Stimulated activated effector memory CD8-positive, alpha-beta T cell treated with anti-CD3 and anti-CD28 coated beads, Interleukin-12 subunit alpha, Interleukin-12 subunit beta, amount 100 ng/mL, for 72 hours (primary cell): ENCODE measurements at regions not wholly inside any gene's neighbourhood (a gene's known extent, or its start where the extent isn't known, plus 50 kb on each side); places are given as distances from the start of the nearest gene placed in this dataset.

Source experiments
- ATAC-seq: fragments of 150-1000 bp; cut with Tn5 transposase; 2 replicates; pipeline ENCODE4 v1.10.0; 2021
- DNase-seq, 2 donors: peaks; one replicate each; pipeline ENCODE4 v3.0.0; 2021 to 2022; ENCODE audit warnings: low spot score in 2 of 2
- H3K27ac Mint-ChIP-seq: one replicate; pipeline ENCODE4 v1.8.0; 2022; ENCODE audit warnings: mild to moderate bottlenecking, mixed read lengths
- H3K36me3 Mint-ChIP-seq: one replicate; pipeline ENCODE4 v1.8.0; 2022; ENCODE audit warnings: mild to moderate bottlenecking, mixed read lengths
- H3K4me1 Mint-ChIP-seq: one replicate; pipeline ENCODE4 v1.8.0; 2022; ENCODE audit warnings: mixed read lengths
- H3K4me3 Mint-ChIP-seq: one replicate; pipeline ENCODE4 v1.8.0; 2022; ENCODE audit warnings: mild to moderate bottlenecking, mixed read lengths
- H3K9me3 Mint-ChIP-seq: one replicate; pipeline ENCODE4 v1.8.0; 2022; ENCODE audit warnings: mixed read lengths

- Mint-ChIP-seq H3K4me3 (no peak overlapping the region), H3K9me3 (no peaks in the 10 kb centered on the region), H3K4me1 (peaks cover 9% of the 10 kb centered on the region), H3K36me3 (no peaks in the 10 kb centered on the region), H3K27ac (no peak overlapping the region)
- no peak for DNase-seq
- no peak for ATAC-seq
Measured at GRCh38 chr3:177673112-177673914, 476.0 kb upstream of the TBL1XR1 start.

- no peak for ATAC-seq
- H3K4me3 Mint-ChIP-seq = no peak overlapping the region
- H3K9me3 Mint-ChIP-seq = no peaks in the 10 kb centered on the region
- H3K36me3 Mint-ChIP-seq = no peaks in the 10 kb centered on the region
- H3K4me1 Mint-ChIP-seq = peaks cover 16% of the 10 kb centered on the region
- H3K27ac Mint-ChIP-seq = no peak overlapping the region
- DNase-seq = no peak
Measured at GRCh38 chr3:177674186-177674585, 476.9 kb upstream of the TBL1XR1 start.

GRCh38 chr3:177676148-177676547, 478.9 kb upstream of the TBL1XR1 start:
- no peaks in the 10 kb centered on the region for H3K9me3 Mint-ChIP-seq
- no peak for ATAC-seq
- no peak overlapping the region for H3K4me3 Mint-ChIP-seq
- DNase-seq = no peak
- no peaks in the 10 kb centered on the region for H3K36me3 Mint-ChIP-seq
- peaks cover 32% of the 10 kb centered on the region for H3K4me1 Mint-ChIP-seq
- H3K27ac Mint-ChIP-seq = no peak overlapping the region

- no peaks in the 10 kb centered on the region for H3K36me3 Mint-ChIP-seq
- H3K9me3 Mint-ChIP-seq = no peaks in the 10 kb centered on the region
- ATAC-seq = no peak
- DNase-seq = no peak
- peaks cover 41% of the 10 kb centered on the region for H3K4me1 Mint-ChIP-seq
- no peak overlapping the region for H3K27ac Mint-ChIP-seq
- no peak overlapping the region for H3K4me3 Mint-ChIP-seq
Measured at GRCh38 chr3:177676947-177677587, 479.8 kb upstream of the TBL1XR1 start.

GRCh38 chr3:177679568-177680471, 482.5 kb upstream of the TBL1XR1 start:
- H3K27ac Mint-ChIP-seq = peak overlapping the region; percentile 86
- no peaks in the 10 kb centered on the region for H3K36me3 Mint-ChIP-seq
- DNase-seq (peak; percentile 16 to 73), ATAC-seq (peak; percentile 96)
- H3K4me3 Mint-ChIP-seq = peak overlapping the region; percentile 24
- peaks cover 61% of the 10 kb centered on the region for H3K4me1 Mint-ChIP-seq
- H3K9me3 Mint-ChIP-seq = no peaks in the 10 kb centered on the region

GRCh38 chr3:177680472-177680821, 483.2 kb upstream of the TBL1XR1 start:
- ATAC-seq = no peak
- H3K27ac Mint-ChIP-seq = peak overlapping the region; percentile 86
- H3K4me3 Mint-ChIP-seq = no peak overlapping the region
- no peak for DNase-seq
- peaks cover 61% of the 10 kb centered on the region for H3K4me1 Mint-ChIP-seq
- H3K36me3 Mint-ChIP-seq = no peaks in the 10 kb centered on the region
- H3K9me3 Mint-ChIP-seq = no peaks in the 10 kb centered on the region

- no peak overlapping the region for H3K27ac Mint-ChIP-seq
- DNase-seq = no peak
- ATAC-seq = no peak
- H3K4me1 Mint-ChIP-seq = peaks cover 61% of the 10 kb centered on the region
- H3K4me3 Mint-ChIP-seq = no peak overlapping the region
- no peaks in the 10 kb centered on the region for H3K36me3 Mint-ChIP-seq
- H3K9me3 Mint-ChIP-seq = no peaks in the 10 kb centered on the region
Measured at GRCh38 chr3:177681156-177681555, 483.9 kb upstream of the TBL1XR1 start.

GRCh38 chr3:177681852-177682251, 484.6 kb upstream of the TBL1XR1 start:
- H3K4me3 Mint-ChIP-seq = peak overlapping the region; percentile 1
- peaks cover 54% of the 10 kb centered on the region for H3K4me1 Mint-ChIP-seq
- ATAC-seq (no peak), DNase-seq (no peak)
- no peak overlapping the region for H3K27ac Mint-ChIP-seq
- H3K9me3 Mint-ChIP-seq = no peaks in the 10 kb centered on the region
- H3K36me3 Mint-ChIP-seq = no peaks in the 10 kb centered on the region

- Mint-ChIP-seq H3K4me1 (peaks cover 51% of the 10 kb centered on the region), H3K9me3 (no peaks in the 10 kb centered on the region), H3K4me3 (peak overlapping the region; percentile 1), H3K27ac (no peak overlapping the region), H3K36me3 (no peaks in the 10 kb centered on the region)
- DNase-seq (no peak), ATAC-seq (no peak)
Measured at GRCh38 chr3:177683586-177683985, 486.3 kb upstream of the TBL1XR1 start.

- H3K4me1 Mint-ChIP-seq = peaks cover 25% of the 10 kb centered on the region
- DNase-seq = no peak
- H3K27ac Mint-ChIP-seq = no peak overlapping the region
- no peak for ATAC-seq
- no peak overlapping the region for H3K4me3 Mint-ChIP-seq
- H3K36me3 Mint-ChIP-seq = no peaks in the 10 kb centered on the region
- no peaks in the 10 kb centered on the region for H3K9me3 Mint-ChIP-seq
Measured at GRCh38 chr3:177686671-177687070, 489.4 kb upstream of the TBL1XR1 start.

GRCh38 chr3:177687291-177687690, 490.0 kb upstream of the TBL1XR1 start:
- Mint-ChIP-seq H3K36me3 (no peaks in the 10 kb centered on the region), H3K4me1 (peaks cover 18% of the 10 kb centered on the region), H3K9me3 (no peaks in the 10 kb centered on the region), H3K4me3 (no peak overlapping the region), H3K27ac (no peak overlapping the region)
- DNase-seq (no peak), ATAC-seq (no peak)

GRCh38 chr3:177688152-177688551, 490.9 kb upstream of the TBL1XR1 start:
- DNase-seq (no peak), ATAC-seq (no peak)
- Mint-ChIP-seq H3K27ac (no peak overlapping the region), H3K9me3 (no peaks in the 10 kb centered on the region), H3K4me1 (peaks cover 10% of the 10 kb centered on the region), H3K36me3 (no peaks in the 10 kb centered on the region), H3K4me3 (no peak overlapping the region)

GRCh38 chr3:177689077-177689476, 491.8 kb upstream of the TBL1XR1 start:
- peaks cover under 1% of the 10 kb centered on the region for H3K4me1 Mint-ChIP-seq
- no peak for DNase-seq
- H3K36me3 Mint-ChIP-seq = no peaks in the 10 kb centered on the region

GRCh38 chr3:177689869-177690268, 492.6 kb upstream of the TBL1XR1 start:
- Mint-ChIP-seq H3K36me3 (no peaks in the 10 kb centered on the region), H3K4me3 (no peak overlapping the region), H3K27ac (no peak overlapping the region), H3K9me3 (no peaks in the 10 kb centered on the region), H3K4me1 (no peaks in the 10 kb centered on the region)
- ATAC-seq (no peak), DNase-seq (no peak)

More at GRCh38 chr3:177689077-177689476, 491.8 kb upstream of the TBL1XR1 start:
- Mint-ChIP-seq H3K9me3 (no peaks in the 10 kb centered on the region), H3K4me3 (no peak overlapping the region), H3K27ac (no peak overlapping the region)
- ATAC-seq = no peak

- Mint-ChIP-seq H3K9me3 (no peaks in the 10 kb centered on the region), H3K27ac (no peak overlapping the region), H3K4me1 (no peaks in the 10 kb centered on the region), H3K4me3 (no peak overlapping the region), H3K36me3 (no peaks in the 10 kb centered on the region)
- ATAC-seq (no peak), DNase-seq (no peak)
Measured at GRCh38 chr3:177690306-177690705, 493.0 kb upstream of the TBL1XR1 start.
